Kidney (tissue), 13 donors: ENCODE measurements at regions not wholly inside any gene's neighbourhood (a gene's known extent, or its start where the extent isn't known, plus 50 kb on each side); places are given as distances from the start of the nearest gene placed in this dataset.

ENCODE experiments used
- DNase-seq, 5 donors: peaks; one replicate each; pipeline ENCODE4 v3.0.0-alpha.2; 2013 to 2020
- FAIRE-seq: peaks from 2 replicates; lab custom pipeline; 2012; peaks lifted over from hg19 to GRCh38; lab: Jason Lieb, UNC
- H3K27ac ChIP-seq, 2 donors: one replicate each; pipeline ENCODE4 v1.7.0; 2013; ENCODE audit warnings: low read depth in 2 of 2, low read length in 2 of 2, inconsistent platforms in 1 of 2
- H3K27me3 ChIP-seq: one replicate; pipeline ENCODE4 v1.7.1; 2013; ENCODE audit warnings: low read length, inconsistent platforms; ENCODE audit not compliant: control insufficient read depth, insufficient read depth
- H3K36me3 ChIP-seq, 3 donors: one replicate each; pipeline versions ENCODE4 v1.7.0 to v1.7.1; 2013; ENCODE audit warnings: low read length in 3 of 3, control low read depth in 1 of 3, inconsistent platforms in 1 of 3; ENCODE audit not compliant: insufficient read depth in 3 of 3, control insufficient read depth in 2 of 3
- H3K4me1 ChIP-seq, 3 donors: one replicate each; pipeline versions ENCODE4 v1.7.0 to v1.7.1; 2013; ENCODE audit warnings: low read length in 3 of 3, inconsistent platforms in 1 of 3, low read depth in 1 of 3; ENCODE audit not compliant: control insufficient read depth in 2 of 3, insufficient read depth in 2 of 3
- H3K4me3 ChIP-seq, 3 donors: one replicate each; pipeline versions ENCODE4 v1.7.0 to v1.8.1; 2013; ENCODE audit warnings: low read length in 3 of 3, control low read depth in 1 of 3, inconsistent platforms in 1 of 3
- H3K9ac ChIP-seq, 3 donors: one replicate each; pipeline versions ENCODE4 v1.7.0 to v1.7.1; 2013; ENCODE audit warnings: low read length in 3 of 3, control low read depth in 1 of 3, inconsistent platforms in 1 of 3
- H3K9me3 ChIP-seq, 3 donors: one replicate each; pipeline versions ENCODE4 v1.7.0 to v1.7.1; 2013; ENCODE audit warnings: low read length in 3 of 3, control low read depth in 1 of 3, inconsistent platforms in 1 of 3; ENCODE audit not compliant: control insufficient read depth in 2 of 3, insufficient read depth in 1 of 3
- CTCF ChIP-seq: IDR thresholded peaks from 3 replicates; pipeline ENCODE4 v1.5.1; 2012; ENCODE audit warnings: mild to moderate bottlenecking, moderate library complexity, borderline replicate concordance; ENCODE audit not compliant: insufficient read depth; ENCODE audit errors: extremely low read depth
- intact Hi-C: fragments of 100-400 bp; cut with DNase I; formaldehyde crosslinking; loops from one replicate; pipeline ENCODE4 v1.11.1; 2022
- donor health status: control.
- donor health status: control.
- donor health status: control.
- donor health status: control.
- donor health status: control.
- donor health status: DM: yes; HTN: yes; CAD: no.
- donor health status: Normal renal cell carcinoma (clear cell type).

- Histone ChIP-seq H3K36me3 (no peaks in the 10 kb centered on the region), H3K4me1 (no peaks in the 10 kb centered on the region), H3K9me3 (no peaks in the 10 kb centered on the region), H3K27ac (no peak overlapping the region), H3K4me3 (no peak overlapping the region), H3K9ac (no peak overlapping the region), H3K27me3 (no peaks in the 10 kb centered on the region)
- DNase-seq (no peak), FAIRE-seq (no peak)
- intact Hi-C loops: no loop called here
- TF ChIP-seq CTCF: no peak
Observed at GRCh38 chr20:55211481-55211880, 736.1 kb downstream of the DOK5 start.

GRCh38 chr20:55205665-55206064, 730.3 kb downstream of the DOK5 start:
- no peaks in the 10 kb centered on the region for H3K36me3 ChIP-seq
- H3K27me3 ChIP-seq: no peaks in the 10 kb centered on the region
- H3K4me3 ChIP-seq: no peak overlapping the region
- DNase-seq: no peak
- intact Hi-C loops: no loop called here
- TF ChIP-seq CTCF: no peak
- FAIRE-seq: no peak
- H3K4me1 ChIP-seq: no peaks in the 10 kb centered on the region
- no peak overlapping the region for H3K27ac ChIP-seq
- no peaks in the 10 kb centered on the region for H3K9me3 ChIP-seq
- H3K9ac ChIP-seq: no peak overlapping the region

DNA sequence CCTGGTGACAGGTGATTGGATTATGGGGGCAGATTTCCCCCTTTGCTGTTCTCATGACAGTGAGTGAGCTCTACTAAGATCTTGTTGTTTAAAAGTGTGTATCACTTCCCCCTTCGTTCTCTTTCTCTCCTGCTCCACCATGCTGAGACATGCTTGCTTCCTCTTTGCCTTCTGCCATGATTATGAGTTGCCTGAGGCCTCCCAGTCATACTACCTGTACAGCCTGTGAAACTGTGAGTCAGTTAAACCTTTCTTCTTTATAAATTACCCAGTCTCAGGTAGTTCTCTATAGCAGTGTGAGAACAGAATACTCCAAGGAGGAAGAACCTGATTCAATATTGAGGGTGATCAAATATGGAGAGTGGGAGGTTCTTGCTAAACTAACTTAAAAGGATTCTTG, 724.9 kb downstream of the DOK5 start:
- DNase-seq: no peak
- H3K36me3 ChIP-seq: no peaks in the 10 kb centered on the region
- no peak for FAIRE-seq
- H3K9ac ChIP-seq: no peak overlapping the region
- H3K27me3 ChIP-seq: no peaks in the 10 kb centered on the region
- no peak overlapping the region for H3K27ac ChIP-seq
- TF ChIP-seq CTCF: no peak
- intact Hi-C loops: no loop called here
- no peaks in the 10 kb centered on the region for H3K4me1 ChIP-seq
- no peaks in the 10 kb centered on the region for H3K9me3 ChIP-seq
- no peak overlapping the region for H3K4me3 ChIP-seq

DNA sequence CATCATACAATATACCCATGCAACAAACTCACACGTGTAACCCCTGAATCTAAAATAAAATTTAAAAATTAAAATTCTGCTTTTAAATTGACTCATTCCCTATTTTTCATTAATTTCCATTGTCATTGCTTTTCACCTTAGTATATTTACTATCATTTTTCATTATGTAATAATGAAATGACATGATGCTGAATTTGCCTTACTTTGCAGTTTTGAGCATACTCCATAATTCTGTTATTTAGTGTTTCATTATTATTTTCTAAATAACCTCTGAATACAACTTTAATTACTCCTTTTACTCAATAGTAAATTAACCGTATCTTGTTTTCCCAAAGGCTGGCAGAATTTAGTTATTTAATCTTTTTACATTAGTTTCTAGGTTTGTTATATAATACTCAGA, 719.6 kb downstream of the DOK5 start:
- Histone ChIP-seq H3K9me3 (no peaks in the 10 kb centered on the region), H3K27me3 (no peaks in the 10 kb centered on the region), H3K27ac (no peak overlapping the region), H3K4me1 (no peaks in the 10 kb centered on the region), H3K36me3 (no peaks in the 10 kb centered on the region), H3K4me3 (no peak overlapping the region), H3K9ac (no peak overlapping the region)
- TF ChIP-seq CTCF: no peak
- DNase-seq: no peak
- no peak for FAIRE-seq
- intact Hi-C loops: no loop called here
